ENCODE measurements at regions not wholly inside any gene's neighbourhood (a gene's known extent, or its start where the extent isn't known, plus 50 kb on each side); places are given as distances from the start of the nearest gene placed in this dataset.

- no peak overlapping the region for H2AFZ ChIP-seq (ENCODE audit: low read depth, low read length)
- no peak overlapping the region for H3K4me3 ChIP-seq (replicated peaks in 1 of 3; ENCODE audit: insufficient read depth in 1 of 3, low read depth in 1 of 3, low read length in 3 of 3)
- DNase-seq (ENCODE audit: low read depth, low spot score), result no peak
- FAIRE-seq, result no peak
- intact Hi-C loops (cut with micrococcal nuclease), result no loop called here
- H3K9me1 ChIP-seq (replicated peaks; ENCODE audit: control insufficient read depth, extremely low read depth, insufficient read depth, low read length), result no peaks in the 10 kb centered on the region
- H3K4me2 ChIP-seq (ENCODE audit: insufficient read depth, low read length), result no peak overlapping the region
- POLR2A ChIA-PET, result no interaction called here
- CTCF ChIA-PET, result no interaction called here
- H3K27ac ChIP-seq (ENCODE audit: insufficient read depth, low read depth, low read length), result no peak overlapping the region
- no peaks in the 10 kb centered on the region for H3K27me3 ChIP-seq (ENCODE audit: control insufficient read depth in 2 of 2, insufficient read depth in 2 of 2, low read length in 2 of 2)
- no peaks in the 10 kb centered on the region for H3K4me1 ChIP-seq (ENCODE audit: control insufficient read depth, extremely low read depth, insufficient read depth, low read length)
- dilution Hi-C loops (cut with MboI; ENCODE audit: extremely low pct_ligation_motif_present, low sequenced_read_pairs), result no loop called here
- H3K9ac ChIP-seq (replicated peaks; ENCODE audit: extremely low read depth, insufficient read depth, low read length), result no peak overlapping the region
- H3K36me3 ChIP-seq (ENCODE audit: control insufficient read depth in 2 of 2, extremely low read depth in 1 of 2, insufficient read depth in 2 of 2, low read length in 2 of 2), result no peaks in the 10 kb centered on the region
- TF ChIP-seq FOS (IDR thresholded peaks at IDR 0.05; ENCODE audit: borderline replicate concordance, insufficient read depth, low read length) (no peak), POLR2A (IDR thresholded peaks at IDR 0.05; ENCODE audit: low read depth, low read length) (no peak), POLR2AphosphoS5 (IDR thresholded peaks at IDR 0.05; ENCODE audit: insufficient read depth, low read depth, low read length) (no peak), JUN (IDR thresholded peaks at IDR 0.05; ENCODE audit: borderline replicate concordance, insufficient read depth, insufficient read length, low read depth) (no peak), CTCF (IDR thresholded peaks at IDR 0.05; ENCODE audit: extremely low read depth in 1 of 2, insufficient read depth in 1 of 2, low read depth in 1 of 2, low read length in 2 of 2) (no peak), MYC (IDR thresholded peaks at IDR 0.05; ENCODE audit: low read depth, low read length) (no peak), EZH2 (IDR thresholded peaks at IDR 0.05; ENCODE audit: borderline replicate concordance, low read depth, low read length, severe bottlenecking) (no peak), GATA2 (IDR thresholded peaks at IDR 0.05; ENCODE audit: insufficient read depth, insufficient read length, low read depth, low read length) (no peak)
- TF ChIP-seq, protein P1, sequence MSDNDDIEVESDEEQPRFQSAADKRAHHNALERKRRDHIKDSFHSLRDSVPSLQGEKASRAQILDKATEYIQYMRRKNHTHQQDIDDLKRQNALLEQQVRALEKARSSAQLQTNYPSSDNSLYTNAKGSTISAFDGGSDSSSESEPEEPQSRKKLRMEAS (IDR thresholded peaks at IDR 0.05; ENCODE audit: insufficient read depth, insufficient read length), result no peak
- H3K79me2 ChIP-seq (ENCODE audit: control insufficient read depth, insufficient read depth, low read length), result no peaks in the 10 kb centered on the region
- H3K9me3 ChIP-seq (replicated peaks; ENCODE audit: control insufficient read depth, insufficient read depth, low read length), result peaks cover 3% of the 10 kb centered on the region
- H4K20me1 ChIP-seq (replicated peaks; ENCODE audit: control insufficient read depth, extremely low read depth, insufficient read depth, low read length), result no peaks in the 10 kb centered on the region
- BruUV-seq (replicated peaks), result no TSS peak
Measured at GRCh38 chr7:156232931-156233705, 407.5 kb upstream of the RNF32 start.
